Activated CD4-positive, alpha-beta T cell treated with anti-CD3 and anti-CD28 coated beads, Interleukin-2, amount 10 ng/mL, durations not matched to agents 7 days and 5 days (primary cell): ENCODE measurements at regions not wholly inside any gene's neighbourhood (a gene's known extent, or its start where the extent isn't known, plus 50 kb on each side); places are given as distances from the start of the nearest gene placed in this dataset.

Experiments used
- CTCF ChIA-PET: fragments of 350-600 bp; sonication (Branson Sonifier 250); formaldehyde crosslinking; loops from one replicate; lab custom pipeline; 2021; ENCODE audit warnings: antibody characterized with exemption; lab: Charles Lee
- POLR2A ChIA-PET: fragments of 350-600 bp; sonication (Branson Sonifier 250); formaldehyde crosslinking; loops from one replicate; lab custom pipeline; 2021; ENCODE audit warnings: antibody characterized with exemption; lab: Charles Lee
- DNase-seq: peaks from one replicate; pipeline ENCODE4 v3.0.0-alpha.2; 2020
- H3K27ac Mint-ChIP-seq: one replicate; pipeline ENCODE4 v1.8.0; 2021; ENCODE audit warnings: mild to moderate bottlenecking, moderate library complexity, mixed read lengths
- H3K27me3 Mint-ChIP-seq: one replicate; pipeline ENCODE4 v1.8.0; 2021; ENCODE audit warnings: mixed read lengths
- H3K36me3 Mint-ChIP-seq: one replicate; pipeline ENCODE4 v1.8.0; 2021; ENCODE audit warnings: low read depth, mixed read lengths
- H3K4me1 Mint-ChIP-seq: one replicate; pipeline ENCODE4 v1.8.0; 2021; ENCODE audit warnings: mixed read lengths
- H3K4me3 Mint-ChIP-seq: one replicate; pipeline ENCODE4 v1.8.0; 2021; ENCODE audit warnings: mild to moderate bottlenecking, moderate library complexity, mixed read lengths
- H3K9me3 Mint-ChIP-seq: one replicate; pipeline ENCODE4 v1.8.0; 2021; ENCODE audit warnings: mixed read lengths

DNA sequence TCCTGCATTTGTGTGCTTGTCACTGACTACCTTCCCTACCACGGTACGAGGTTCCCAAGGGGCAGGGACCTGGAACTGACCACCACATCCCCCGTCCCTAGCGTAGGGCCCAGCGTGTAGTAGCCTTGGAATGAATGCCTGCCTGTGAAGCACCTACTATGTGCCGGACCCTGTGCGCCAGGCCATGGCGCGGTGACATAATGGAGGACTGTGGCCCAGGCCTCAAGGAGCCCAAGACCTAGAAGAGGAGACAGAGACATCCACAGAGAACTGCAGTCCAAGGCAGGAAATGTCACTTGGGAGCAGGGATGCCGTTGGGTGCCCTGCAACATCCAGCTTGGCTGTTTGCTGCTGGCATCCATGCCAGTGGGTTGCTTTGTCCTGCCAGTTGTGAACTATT lies 71.9 kb upstream of the SLC6A6 start:
- H3K9me3 Mint-ChIP-seq, result no peaks in the 10 kb centered on the region
- H3K4me3 Mint-ChIP-seq, result no peak overlapping the region
- no peaks in the 10 kb centered on the region for H3K4me1 Mint-ChIP-seq
- H3K27me3 Mint-ChIP-seq, result peaks cover 12% of the 10 kb centered on the region
- ChIA-PET POLR2A (no interaction called here), CTCF (interaction anchor here (1.3 kb wide), 1 partner anchor 10 kb away, joined by 3 read pairs; no protein-coding TSS in a partner anchor)
- H3K36me3 Mint-ChIP-seq, result no peaks in the 10 kb centered on the region
- no peak overlapping the region for H3K27ac Mint-ChIP-seq
- DNase-seq, result no peak

DNA sequence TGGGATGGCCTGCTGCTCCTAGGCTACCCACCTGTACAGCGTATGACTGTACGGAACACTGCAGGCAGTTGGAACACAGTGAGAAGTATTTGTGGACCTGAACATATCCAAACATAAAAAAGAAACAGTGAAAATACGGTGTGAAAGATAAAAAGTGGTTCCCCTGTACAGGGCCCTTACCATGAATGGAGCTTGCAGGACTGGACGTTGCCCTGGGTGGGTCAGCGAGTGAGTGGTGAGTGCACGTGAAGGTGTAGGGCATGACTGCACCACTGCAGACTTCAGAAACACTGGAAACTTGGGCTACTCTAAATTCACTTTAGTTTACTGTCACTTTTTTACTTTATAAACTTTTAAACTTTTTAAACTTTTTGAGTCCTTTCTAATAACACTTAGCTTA lies 71.2 kb upstream of the SLC6A6 start:
- H3K27me3 Mint-ChIP-seq, result peaks cover 12% of the 10 kb centered on the region
- no peaks in the 10 kb centered on the region for H3K9me3 Mint-ChIP-seq
- no peaks in the 10 kb centered on the region for H3K4me1 Mint-ChIP-seq
- ChIA-PET CTCF (interaction anchor here (0.6 to 1.3 kb wide), 4 partner anchors 11 to 437 kb away, joined by 3 read pairs; no protein-coding TSS in a partner anchor), POLR2A (no interaction called here)
- no peak overlapping the region for H3K27ac Mint-ChIP-seq
- DNase-seq, result no peak
- H3K4me3 Mint-ChIP-seq, result no peak overlapping the region
- no peaks in the 10 kb centered on the region for H3K36me3 Mint-ChIP-seq

DNA sequence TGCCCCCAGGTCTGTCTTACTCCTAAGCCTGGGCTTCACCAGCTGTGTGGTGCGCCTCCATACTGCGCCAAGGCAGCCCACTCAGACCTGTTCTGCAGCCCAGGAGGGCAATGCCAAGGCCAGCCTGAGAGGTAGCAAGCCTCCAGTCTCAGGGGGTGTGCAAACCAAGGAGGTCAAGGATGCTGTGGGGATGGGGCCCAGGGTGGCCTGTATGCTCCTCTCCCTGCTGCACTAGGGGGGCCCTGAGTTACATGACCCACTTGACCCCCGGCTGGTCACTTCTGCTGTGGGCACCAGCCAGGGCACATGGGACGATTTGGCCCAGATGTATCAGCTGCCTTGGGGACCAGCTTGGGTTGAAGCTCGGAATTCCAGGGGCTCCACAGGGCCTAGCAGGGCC lies 70.0 kb upstream of the SLC6A6 start:
- Mint-ChIP-seq H3K9me3 (no peaks in the 10 kb centered on the region), H3K4me1 (no peaks in the 10 kb centered on the region), H3K27me3 (peaks cover 14% of the 10 kb centered on the region), H3K36me3 (no peaks in the 10 kb centered on the region), H3K27ac (no peak overlapping the region), H3K4me3 (no peak overlapping the region)
- DNase-seq, result no peak
- ChIA-PET CTCF (interaction anchor here (1.0 to 1.1 kb wide), 2 partner anchors 13 to 20 kb away, joined by 3 to 4 read pairs; no protein-coding TSS in a partner anchor), POLR2A (no interaction called here)

- Mint-ChIP-seq H3K4me1 (no peaks in the 10 kb centered on the region), H3K36me3 (no peaks in the 10 kb centered on the region), H3K27me3 (peaks cover 15% of the 10 kb centered on the region), H3K27ac (no peak overlapping the region), H3K9me3 (no peaks in the 10 kb centered on the region), H3K4me3 (no peak overlapping the region)
- ChIA-PET CTCF (interaction anchor here (1.0 to 1.1 kb wide), 2 partner anchors 12 to 19 kb away, joined by 3 to 4 read pairs; no protein-coding TSS in a partner anchor), POLR2A (no interaction called here)
- DNase-seq, result no peak
Measured at GRCh38 chr3:14333215-14333614, 69.2 kb upstream of the SLC6A6 start.

GRCh38 chr3:14333621-14334020 lies 68.8 kb upstream of the SLC6A6 start:
- H3K9me3 Mint-ChIP-seq, result no peaks in the 10 kb centered on the region
- H3K27me3 Mint-ChIP-seq, result peaks cover 10% of the 10 kb centered on the region
- H3K4me3 Mint-ChIP-seq, result no peak overlapping the region
- CTCF ChIA-PET, result no interaction called here
- H3K27ac Mint-ChIP-seq, result no peak overlapping the region
- no peaks in the 10 kb centered on the region for H3K36me3 Mint-ChIP-seq
- POLR2A ChIA-PET, result no interaction called here
- no peaks in the 10 kb centered on the region for H3K4me1 Mint-ChIP-seq
- no peak for DNase-seq

GRCh38 chr3:14334136-14334535 lies 68.3 kb upstream of the SLC6A6 start:
- Mint-ChIP-seq H3K27ac (no peak overlapping the region), H3K4me3 (no peak overlapping the region), H3K27me3 (peaks cover 7% of the 10 kb centered on the region), H3K4me1 (no peaks in the 10 kb centered on the region), H3K9me3 (no peaks in the 10 kb centered on the region), H3K36me3 (no peaks in the 10 kb centered on the region)
- CTCF ChIA-PET, result no interaction called here
- DNase-seq, result no peak
- POLR2A ChIA-PET, result no interaction called here

DNA sequence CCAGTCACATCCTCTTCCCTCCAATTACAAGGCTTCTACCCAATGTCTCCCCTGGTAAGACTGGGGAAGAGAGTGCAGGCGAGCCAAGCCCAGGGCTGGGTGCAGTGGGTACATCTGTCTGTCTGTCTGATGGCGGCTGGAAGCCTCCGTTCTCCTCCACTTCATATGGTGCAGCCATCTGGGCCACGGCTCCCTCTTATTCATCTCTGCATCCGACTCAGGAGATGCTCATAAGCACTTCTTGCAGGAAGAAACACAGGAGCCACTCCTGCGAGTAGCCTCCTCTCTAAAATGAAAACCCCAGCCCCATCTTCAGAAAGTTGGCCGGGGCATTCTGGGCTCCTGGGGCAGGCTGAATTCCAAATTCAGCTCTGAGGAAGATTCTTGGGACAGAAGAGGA lies 67.5 kb upstream of the SLC6A6 start:
- Mint-ChIP-seq H3K9me3 (no peaks in the 10 kb centered on the region), H3K27ac (no peak overlapping the region), H3K4me1 (no peaks in the 10 kb centered on the region), H3K27me3 (peaks cover 3% of the 10 kb centered on the region), H3K4me3 (no peak overlapping the region), H3K36me3 (no peaks in the 10 kb centered on the region)
- ChIA-PET POLR2A (no interaction called here), CTCF (no interaction called here)
- no peak for DNase-seq

DNA sequence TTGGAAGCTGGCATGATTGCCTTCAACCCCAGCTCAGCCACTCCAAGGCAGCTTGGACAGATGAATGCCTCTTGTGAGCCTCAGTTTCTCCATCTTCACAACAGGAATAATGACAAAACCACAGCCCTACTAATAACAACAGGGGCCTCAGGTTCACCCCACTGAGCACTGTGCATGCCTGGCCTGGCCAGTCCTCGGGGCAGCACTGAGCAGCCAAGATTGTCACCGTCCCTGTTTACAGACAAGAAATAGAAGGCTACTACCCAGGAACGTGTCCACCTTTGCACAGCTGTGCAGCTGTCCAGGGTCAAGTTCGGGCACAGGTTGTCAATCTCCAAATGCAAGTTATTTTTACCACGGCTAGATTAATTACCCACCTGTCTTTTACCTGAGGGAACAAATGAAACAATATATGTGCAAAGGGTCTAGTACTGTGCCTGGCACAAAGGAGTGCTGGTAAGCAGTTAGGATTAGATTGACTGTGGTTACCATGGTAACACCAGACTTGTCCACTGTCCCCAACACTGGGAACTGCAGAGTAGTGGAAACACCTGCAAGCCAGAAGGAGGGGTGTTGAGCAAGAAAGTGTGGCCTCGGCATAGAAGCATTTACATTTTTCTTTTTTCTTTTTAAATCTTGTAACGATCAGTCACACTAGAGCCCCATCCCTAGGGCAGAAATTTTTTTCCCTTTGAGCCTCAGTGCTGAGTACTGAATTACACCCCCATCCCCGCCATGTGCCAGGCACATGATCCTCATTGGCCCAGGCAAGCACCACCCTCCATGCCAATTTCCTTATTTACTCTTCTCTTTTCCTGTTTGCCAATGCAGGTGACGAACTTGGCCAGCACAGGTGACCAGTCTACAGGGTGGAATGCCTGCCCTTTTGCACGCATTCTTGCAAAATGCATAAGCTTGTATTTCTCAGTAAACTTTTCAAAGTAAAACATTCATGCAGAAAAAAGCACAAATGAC lies 66.3 kb upstream of the SLC6A6 start:
- no peak overlapping the region for H3K27ac Mint-ChIP-seq
- no peak for DNase-seq
- ChIA-PET CTCF (interaction anchor here (1.2 kb wide), 1 partner anchor 132 kb away, joined by 3 read pairs; no protein-coding TSS in a partner anchor), POLR2A (no interaction called here)
- H3K4me1 Mint-ChIP-seq, result no peaks in the 10 kb centered on the region
- no peak overlapping the region for H3K4me3 Mint-ChIP-seq
- H3K36me3 Mint-ChIP-seq, result no peaks in the 10 kb centered on the region
- H3K27me3 Mint-ChIP-seq, result peaks cover 3% of the 10 kb centered on the region
- H3K9me3 Mint-ChIP-seq, result no peaks in the 10 kb centered on the region

DNA sequence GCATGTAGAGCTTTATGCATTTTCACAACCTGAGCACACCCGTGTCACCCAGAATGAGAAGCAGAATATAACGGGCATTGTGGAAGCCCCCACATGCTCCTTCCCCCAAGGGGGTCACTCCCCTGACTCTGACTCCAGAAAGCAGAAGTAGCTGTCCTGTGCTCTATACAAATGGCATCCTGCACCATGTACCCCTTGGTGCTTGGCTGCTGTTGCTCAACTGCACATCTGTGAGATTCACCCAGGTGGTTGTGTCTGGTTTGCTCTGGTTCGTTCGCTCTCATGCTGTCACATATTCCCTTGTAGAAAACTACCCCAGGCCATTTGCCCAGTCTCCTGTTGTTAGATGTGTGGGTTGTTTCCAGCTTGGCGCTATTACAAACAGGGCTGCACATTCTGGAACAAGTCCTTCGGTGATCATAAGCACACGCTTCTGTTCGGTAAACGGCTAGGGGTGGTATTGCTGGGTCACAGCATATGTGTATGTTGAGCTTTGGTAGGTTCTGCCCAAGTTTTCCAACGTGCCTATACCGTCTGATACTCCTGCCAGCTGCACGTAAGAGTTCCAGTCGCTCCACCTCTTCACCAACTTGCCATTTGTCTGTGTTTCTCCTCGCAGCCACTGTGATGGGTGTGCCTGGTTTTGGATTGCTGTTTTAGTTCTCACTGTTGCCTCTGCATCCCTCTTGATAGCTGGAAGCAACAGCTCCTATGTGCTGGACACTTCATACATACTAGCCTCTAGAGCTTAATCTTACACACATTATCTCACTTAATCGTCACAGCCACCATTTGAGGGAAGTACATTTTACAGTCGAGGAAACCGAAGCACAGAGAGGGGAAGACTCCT lies 65.4 kb upstream of the SLC6A6 start:
- POLR2A ChIA-PET, result no interaction called here

DNA sequence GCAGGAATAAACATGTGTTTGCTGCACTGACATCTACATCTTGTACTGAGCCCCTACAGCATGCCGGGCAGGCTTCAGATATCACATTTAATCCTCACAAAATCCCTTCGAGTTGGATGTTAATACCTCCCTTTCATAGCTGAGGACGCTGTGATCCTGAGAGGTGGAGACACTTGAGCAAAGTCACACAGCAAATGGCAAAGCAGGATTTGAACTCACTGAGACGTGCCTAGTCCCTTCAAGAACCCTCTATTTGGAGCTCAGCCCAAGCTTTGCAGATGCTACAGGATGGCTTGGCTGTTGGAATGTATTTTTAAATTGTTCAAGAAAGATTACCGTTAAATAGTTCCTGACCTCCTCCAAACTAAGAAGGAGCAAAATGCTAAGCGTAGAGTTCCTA lies 64.6 kb upstream of the SLC6A6 start:
- Mint-ChIP-seq H3K9me3 (no peaks in the 10 kb centered on the region), H3K27ac (no peak overlapping the region), H3K4me1 (no peaks in the 10 kb centered on the region), H3K36me3 (no peaks in the 10 kb centered on the region), H3K27me3 (peaks cover 3% of the 10 kb centered on the region), H3K4me3 (no peak overlapping the region)
- CTCF ChIA-PET, result no interaction called here
- POLR2A ChIA-PET, result no interaction called here
- no peak for DNase-seq

More for the DNA sequence above, 65.4 kb upstream of the SLC6A6 start:
- Mint-ChIP-seq H3K27ac (no peak overlapping the region), H3K9me3 (no peaks in the 10 kb centered on the region), H3K4me1 (no peaks in the 10 kb centered on the region), H3K4me3 (no peak overlapping the region), H3K27me3 (peaks cover 3% of the 10 kb centered on the region), H3K36me3 (no peaks in the 10 kb centered on the region)
- CTCF ChIA-PET, result interaction anchor here (1.2 kb wide), 1 partner anchor 133 kb away, joined by 3 read pairs; no protein-coding TSS in a partner anchor
- no peak for DNase-seq

- DNase-seq, result no peak
- Mint-ChIP-seq H3K27ac (no peak overlapping the region), H3K4me1 (no peaks in the 10 kb centered on the region), H3K9me3 (no peaks in the 10 kb centered on the region), H3K27me3 (peaks cover 3% of the 10 kb centered on the region), H3K4me3 (no peak overlapping the region), H3K36me3 (no peaks in the 10 kb centered on the region)
- ChIA-PET POLR2A (no interaction called here), CTCF (no interaction called here)
Measured at GRCh38 chr3:14338242-14338641, 64.2 kb upstream of the SLC6A6 start.

DNA sequence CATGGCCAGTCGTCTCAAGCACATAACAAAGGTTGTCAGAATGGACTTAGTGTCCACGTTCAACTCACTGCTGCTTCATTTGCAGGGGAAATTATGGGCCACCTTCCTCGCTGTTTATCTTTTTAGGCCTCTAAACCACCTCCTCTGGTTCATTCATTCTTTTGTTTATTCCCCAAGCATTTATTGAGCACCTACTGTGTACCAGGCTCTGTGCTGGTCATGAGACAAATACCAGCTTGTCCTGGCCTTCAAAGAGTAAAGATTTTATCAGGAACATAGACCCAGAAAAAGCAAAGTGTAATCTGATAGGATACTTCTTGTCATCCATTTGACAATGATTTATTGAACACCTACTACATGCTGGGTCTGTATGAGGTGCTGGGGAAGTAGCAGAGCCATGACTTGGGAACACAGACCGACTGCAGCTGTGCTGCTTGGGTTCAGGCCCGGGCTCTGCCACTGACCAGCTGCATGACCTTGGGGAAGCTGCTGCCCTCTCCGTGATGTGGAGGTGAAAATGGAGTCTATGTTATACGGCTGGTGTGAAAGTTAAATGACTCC lies 63.4 kb upstream of the SLC6A6 start:
- no peaks in the 10 kb centered on the region for H3K9me3 Mint-ChIP-seq
- H3K4me3 Mint-ChIP-seq, result no peak overlapping the region
- H3K36me3 Mint-ChIP-seq, result no peaks in the 10 kb centered on the region
- POLR2A ChIA-PET, result no interaction called here
- no peak for DNase-seq
- H3K27ac Mint-ChIP-seq, result no peak overlapping the region
- H3K27me3 Mint-ChIP-seq, result peaks cover 3% of the 10 kb centered on the region
- H3K4me1 Mint-ChIP-seq, result no peaks in the 10 kb centered on the region
- CTCF ChIA-PET, result no interaction called here
